ENCODE measurements at regions not wholly inside any gene's neighbourhood (a gene's known extent, or its start where the extent isn't known, plus 50 kb on each side); places are given as distances from the start of the nearest gene placed in this dataset.
"Not testable (repeated sequence)": the region's sequence is repeated elsewhere in the genome, so short reads cannot be mapped to it uniquely, and the experiment has no call there.

DNA sequence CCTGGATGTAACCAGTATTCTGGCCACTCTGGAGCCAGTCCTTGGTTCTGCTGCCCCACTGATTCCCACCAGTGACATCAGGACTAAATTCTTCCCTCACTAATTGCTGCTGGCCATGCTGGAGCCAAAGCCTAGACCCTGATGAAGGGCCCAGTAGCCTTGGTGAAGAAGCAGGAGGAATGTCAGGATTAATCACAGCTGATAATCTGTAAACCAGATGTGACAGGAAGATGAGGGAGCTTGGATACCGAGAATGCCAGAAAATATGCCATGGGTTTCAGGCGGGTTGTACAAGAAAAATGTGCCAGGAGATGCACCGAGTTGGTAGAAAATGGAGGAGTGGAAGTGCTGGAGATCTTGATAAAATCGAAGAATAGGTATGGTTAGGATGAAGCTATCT, 119.0 kb upstream of the PPP2R5A start:
- no peak for DNase-seq (ENCODE audit: low read depth)
- TF ChIP-seq, protein P1, sequence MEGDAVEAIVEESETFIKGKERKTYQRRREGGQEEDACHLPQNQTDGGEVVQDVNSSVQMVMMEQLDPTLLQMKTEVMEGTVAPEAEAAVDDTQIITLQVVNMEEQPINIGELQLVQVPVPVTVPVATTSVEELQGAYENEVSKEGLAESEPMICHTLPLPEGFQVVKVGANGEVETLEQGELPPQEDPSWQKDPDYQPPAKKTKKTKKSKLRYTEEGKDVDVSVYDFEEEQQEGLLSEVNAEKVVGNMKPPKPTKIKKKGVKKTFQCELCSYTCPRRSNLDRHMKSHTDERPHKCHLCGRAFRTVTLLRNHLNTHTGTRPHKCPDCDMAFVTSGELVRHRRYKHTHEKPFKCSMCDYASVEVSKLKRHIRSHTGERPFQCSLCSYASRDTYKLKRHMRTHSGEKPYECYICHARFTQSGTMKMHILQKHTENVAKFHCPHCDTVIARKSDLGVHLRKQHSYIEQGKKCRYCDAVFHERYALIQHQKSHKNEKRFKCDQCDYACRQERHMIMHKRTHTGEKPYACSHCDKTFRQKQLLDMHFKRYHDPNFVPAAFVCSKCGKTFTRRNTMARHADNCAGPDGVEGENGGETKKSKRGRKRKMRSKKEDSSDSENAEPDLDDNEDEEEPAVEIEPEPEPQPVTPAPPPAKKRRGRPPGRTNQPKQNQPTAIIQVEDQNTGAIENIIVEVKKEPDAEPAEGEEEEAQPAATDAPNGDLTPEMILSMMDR (conservative IDR thresholded peaks at IDR 0.05; ENCODE audit: low read depth, low read length) = no peak
- H3K4me3 ChIP-seq (ENCODE audit: low read depth, low read length) = no peak overlapping the region

DNA sequence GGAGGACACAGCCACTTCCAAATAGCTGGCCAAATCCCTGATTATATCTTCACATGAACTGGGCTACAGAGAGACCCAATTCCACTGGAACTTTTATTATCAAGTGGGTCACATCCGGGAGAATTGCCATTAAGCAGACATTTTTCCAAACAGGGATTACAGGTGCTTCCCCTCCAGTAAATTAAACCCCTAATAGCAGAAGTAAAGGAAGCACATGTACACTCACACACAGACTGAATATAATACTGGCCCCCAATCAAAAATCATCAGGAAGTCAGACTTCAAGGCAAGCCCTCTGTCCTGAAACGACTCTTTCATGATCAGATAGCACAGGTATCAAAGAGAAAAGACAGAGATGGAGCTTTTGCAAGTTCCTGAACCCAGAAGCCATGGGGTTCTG, 118.6 kb upstream of the PPP2R5A start:
- TF ChIP-seq, protein P1 (conservative IDR thresholded peaks at IDR 0.05; ENCODE audit: low read depth, low read length) = no peak
- no peak for DNase-seq (ENCODE audit: low read depth)
- no peak overlapping the region for H3K4me3 ChIP-seq (ENCODE audit: low read depth, low read length)

DNA sequence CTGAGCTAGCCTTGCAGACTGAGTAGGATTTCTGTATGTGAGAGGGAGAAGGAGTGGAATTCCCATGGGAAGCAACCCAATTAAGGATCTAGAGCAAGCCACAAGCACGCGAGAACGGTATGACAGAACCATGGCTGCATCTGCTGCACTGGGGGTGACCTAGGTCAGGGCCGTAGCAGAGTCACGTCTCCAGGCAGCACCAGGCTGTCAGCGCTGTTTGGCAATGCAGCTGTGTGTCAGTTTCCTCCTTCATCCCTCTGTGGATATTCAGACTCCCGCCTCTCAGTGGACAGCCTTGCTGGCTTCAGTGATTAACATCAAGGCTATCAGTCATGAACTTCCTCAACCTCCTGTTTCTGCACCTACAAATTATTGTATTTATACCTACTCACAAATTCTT, 118.1 kb upstream of the PPP2R5A start:
- TF ChIP-seq, protein P1 (conservative IDR thresholded peaks at IDR 0.05; ENCODE audit: low read depth, low read length) = no peak
- DNase-seq (ENCODE audit: low read depth) = peak; percentile 66
- H3K4me3 ChIP-seq (ENCODE audit: low read depth, low read length) = peak overlapping the region; percentile 15

DNA sequence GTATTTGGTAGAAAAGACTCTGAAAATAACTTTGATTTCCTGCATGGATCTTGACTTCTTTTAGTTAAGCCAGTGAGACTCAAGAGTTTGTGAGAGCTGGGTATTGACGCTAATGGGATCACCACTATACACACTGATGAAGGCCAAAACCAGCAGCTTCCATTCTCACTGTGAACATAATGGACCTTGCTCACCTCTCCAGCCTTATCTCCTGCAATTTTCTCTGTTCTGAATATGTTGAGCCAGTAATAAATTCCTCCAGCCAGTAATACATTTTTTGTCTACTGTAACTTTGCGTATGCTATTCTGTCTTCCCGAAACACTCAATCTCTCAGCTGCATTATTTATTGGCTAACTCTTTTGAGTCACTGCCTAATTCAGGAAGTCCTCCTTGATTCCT, 111.6 kb upstream of the PPP2R5A start:
- DNase-seq (ENCODE audit: low read depth) = no peak
- no peak overlapping the region for H3K4me3 ChIP-seq (ENCODE audit: low read depth, low read length)
- TF ChIP-seq, protein P1 (conservative IDR thresholded peaks at IDR 0.05; ENCODE audit: low read depth, low read length) = no peak

DNA sequence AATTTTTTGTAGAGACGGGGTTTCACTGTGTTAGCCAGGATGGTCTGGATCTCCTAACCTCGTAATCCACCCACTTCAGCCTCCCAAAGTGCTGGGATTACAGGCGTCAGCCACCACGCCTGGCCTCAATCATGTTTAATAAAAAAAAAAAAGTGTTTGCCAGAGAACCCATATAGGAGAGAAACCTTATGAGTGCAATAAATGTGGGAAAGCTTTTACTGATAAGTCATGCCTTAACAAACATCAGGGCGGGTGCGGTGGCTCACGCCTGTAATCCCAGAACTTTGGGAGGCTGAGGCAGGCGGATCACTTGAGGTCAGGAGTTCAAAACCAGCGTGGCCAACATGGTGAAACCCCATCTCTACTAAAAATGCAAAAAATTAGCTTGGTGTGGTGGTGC, 110.9 kb upstream of the PPP2R5A start:
- DNase-seq (ENCODE audit: low read depth); H3K4me3 ChIP-seq (ENCODE audit: low read depth, low read length): not testable (repeated sequence)

DNA sequence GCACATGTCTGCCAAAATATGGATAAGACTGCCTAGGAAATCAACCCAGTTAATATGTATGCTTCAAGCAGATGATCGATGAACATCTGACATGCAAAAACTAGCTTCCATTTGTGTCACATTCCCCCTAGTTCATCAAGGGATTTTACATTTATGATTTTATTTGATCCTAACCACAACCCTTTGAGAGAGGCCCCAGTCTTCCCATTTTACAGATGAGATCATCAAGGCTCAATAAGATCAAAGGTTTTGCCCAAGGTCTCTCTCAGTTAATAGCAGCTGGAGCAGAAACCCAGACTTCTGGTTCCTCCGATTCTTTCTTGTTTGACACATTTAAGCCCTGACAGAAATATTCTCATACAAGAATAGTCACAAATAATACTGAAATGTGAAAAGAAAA, 107.7 kb upstream of the PPP2R5A start:
- no peak overlapping the region for H3K4me3 ChIP-seq (ENCODE audit: low read depth, low read length)
- TF ChIP-seq, protein P1 (conservative IDR thresholded peaks at IDR 0.05; ENCODE audit: low read depth, low read length) = no peak
- no peak for DNase-seq (ENCODE audit: low read depth)

DNA sequence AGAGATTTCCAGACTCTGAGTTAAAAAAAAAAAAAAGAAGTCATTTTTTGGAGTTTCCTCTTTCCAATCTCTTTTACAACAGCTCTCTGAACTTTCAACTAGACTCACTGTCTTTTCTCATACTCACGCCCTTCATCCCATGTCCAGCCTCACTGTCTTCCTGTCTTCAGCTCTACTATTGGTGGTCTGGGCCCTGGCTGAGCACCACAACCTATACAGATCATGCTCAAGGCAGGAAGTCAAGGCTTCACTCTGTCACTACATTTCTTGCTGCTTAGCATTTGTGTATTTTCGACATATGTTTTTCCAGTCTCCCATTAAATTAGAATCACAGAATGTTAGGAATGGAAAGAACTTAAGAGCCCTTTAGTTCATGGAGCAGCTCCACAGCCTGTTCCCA, 106.4 kb upstream of the PPP2R5A start:
- TF ChIP-seq, protein P1 (conservative IDR thresholded peaks at IDR 0.05; ENCODE audit: low read depth, low read length) = no peak
- DNase-seq (ENCODE audit: low read depth) = no peak
- H3K4me3 ChIP-seq (ENCODE audit: low read depth, low read length) = no peak overlapping the region
